ENCODE measurements at regions not wholly inside any gene's neighbourhood (a gene's known extent, or its start where the extent isn't known, plus 50 kb on each side); places are given as distances from the start of the nearest gene placed in this dataset.

DNA sequence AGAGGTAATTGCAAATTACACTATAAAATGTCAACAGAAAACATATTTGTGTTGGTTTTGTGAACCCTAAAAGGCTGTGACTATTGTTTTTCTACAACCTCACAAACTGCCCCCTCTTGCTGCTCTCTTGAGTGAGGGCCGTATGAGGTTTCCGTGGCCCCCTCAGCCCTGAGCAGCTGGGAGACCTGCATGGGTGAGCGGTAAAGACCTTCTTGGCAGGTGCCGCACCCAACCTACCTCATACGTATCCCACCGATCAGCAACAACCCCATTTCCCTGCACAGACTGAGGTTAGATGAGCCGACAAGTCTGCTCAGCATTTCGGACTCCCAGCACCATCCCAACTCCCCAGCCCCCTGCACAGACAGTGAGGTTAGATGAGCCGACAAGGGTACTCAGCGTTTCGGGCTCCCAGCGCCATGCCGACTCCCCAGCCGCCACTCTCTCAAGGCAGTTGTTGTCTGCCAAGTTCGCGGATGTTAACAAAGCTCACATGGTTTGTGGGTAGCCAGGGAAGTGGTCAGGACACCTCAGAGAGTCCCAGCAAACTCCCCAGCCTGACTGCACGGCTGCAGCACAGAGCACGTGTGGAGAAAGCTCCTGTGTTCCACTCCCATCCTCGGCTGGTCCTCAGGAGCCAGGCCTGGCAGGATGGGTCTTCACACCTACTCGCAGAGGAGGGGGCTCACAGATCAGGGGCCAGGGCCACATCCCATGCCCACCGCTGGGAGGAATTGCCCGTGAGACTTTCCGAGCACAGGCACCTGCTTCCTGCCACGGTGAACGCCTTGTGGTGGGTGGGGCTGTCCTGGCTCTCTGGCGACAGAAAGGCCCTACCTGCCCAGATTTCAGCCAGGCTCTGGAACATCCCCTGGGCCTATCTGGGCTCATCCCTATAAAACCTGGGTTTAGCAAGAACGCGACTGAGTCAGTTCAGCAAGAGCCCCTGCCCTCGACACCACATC lies 502.9 kb downstream of the BRD1 start:
- no peak overlapping the region for H3K4me3 ChIP-seq
- no peaks in the 10 kb centered on the region for H3K4me1 ChIP-seq
- TF ChIP-seq, protein P1, sequence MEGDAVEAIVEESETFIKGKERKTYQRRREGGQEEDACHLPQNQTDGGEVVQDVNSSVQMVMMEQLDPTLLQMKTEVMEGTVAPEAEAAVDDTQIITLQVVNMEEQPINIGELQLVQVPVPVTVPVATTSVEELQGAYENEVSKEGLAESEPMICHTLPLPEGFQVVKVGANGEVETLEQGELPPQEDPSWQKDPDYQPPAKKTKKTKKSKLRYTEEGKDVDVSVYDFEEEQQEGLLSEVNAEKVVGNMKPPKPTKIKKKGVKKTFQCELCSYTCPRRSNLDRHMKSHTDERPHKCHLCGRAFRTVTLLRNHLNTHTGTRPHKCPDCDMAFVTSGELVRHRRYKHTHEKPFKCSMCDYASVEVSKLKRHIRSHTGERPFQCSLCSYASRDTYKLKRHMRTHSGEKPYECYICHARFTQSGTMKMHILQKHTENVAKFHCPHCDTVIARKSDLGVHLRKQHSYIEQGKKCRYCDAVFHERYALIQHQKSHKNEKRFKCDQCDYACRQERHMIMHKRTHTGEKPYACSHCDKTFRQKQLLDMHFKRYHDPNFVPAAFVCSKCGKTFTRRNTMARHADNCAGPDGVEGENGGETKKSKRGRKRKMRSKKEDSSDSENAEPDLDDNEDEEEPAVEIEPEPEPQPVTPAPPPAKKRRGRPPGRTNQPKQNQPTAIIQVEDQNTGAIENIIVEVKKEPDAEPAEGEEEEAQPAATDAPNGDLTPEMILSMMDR (IDR thresholded peaks at IDR 0.05): no peak
- no peak for TF ChIP-seq POLR2A (IDR thresholded peaks at IDR 0.05)
- intact Hi-C loops (cut with DNase I): no loop called here
- no peak overlapping the region for H3K27ac ChIP-seq
- WGBS, 2 donors: 88% methylated on average over 12 to 19 of the region's 29 CpGs
- peaks cover 0 to 12% (median 8%) of the 10 kb centered on the region in 3 donors for H3K9me3 ChIP-seq
- no peak for DNase-seq
- peaks cover 0 to 56% (median 0%) of the 10 kb centered on the region in 4 donors for H3K27me3 ChIP-seq
- H3K36me3 ChIP-seq: no peaks in the 10 kb centered on the region

DNA sequence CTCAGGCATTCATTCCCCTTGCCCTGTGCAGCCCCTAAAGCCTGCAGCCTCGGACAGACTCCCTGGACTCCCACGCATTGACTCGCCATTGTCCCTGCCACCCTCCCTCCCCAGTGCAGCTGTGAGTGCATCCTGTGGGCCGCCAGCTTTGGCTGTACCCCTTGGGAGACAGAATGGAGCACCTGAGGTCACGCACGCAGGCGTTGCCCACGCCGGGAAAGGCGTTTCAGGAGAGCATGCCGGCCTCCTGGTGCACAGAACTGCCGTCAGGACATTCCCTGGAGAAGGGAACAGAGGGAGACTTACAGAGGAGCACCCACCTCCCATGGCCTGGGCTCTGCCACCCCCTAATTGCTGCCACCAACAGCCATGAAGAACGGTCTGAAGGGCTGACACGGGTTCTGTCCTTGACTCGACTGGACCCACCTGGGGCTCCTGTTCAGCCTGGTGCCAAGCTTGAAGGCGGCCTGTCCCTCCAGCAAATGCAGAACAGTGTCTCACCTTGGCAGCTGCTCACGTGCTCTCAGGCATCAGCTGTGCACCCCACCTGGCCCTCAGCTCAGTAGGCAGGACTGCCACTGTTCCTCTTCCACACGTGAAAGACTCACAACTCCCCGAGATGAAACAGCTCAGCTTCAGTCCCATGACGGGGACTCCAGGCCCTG lies 503.8 kb downstream of the BRD1 start:
- no peak for DNase-seq
- 60 to 71% methylated on average over 4 to 5 of the region's 20 CpGs for WGBS, 2 donors
- Histone ChIP-seq H3K9me3 (peaks cover 0 to 12% (median 8%) of the 10 kb centered on the region in 3 donors), H3K27me3 (peaks cover 0 to 58% (median 0%) of the 10 kb centered on the region in 4 donors), H3K4me1 (no peaks in the 10 kb centered on the region), H3K36me3 (no peaks in the 10 kb centered on the region), H3K4me3 (no peak overlapping the region), H3K27ac (no peak overlapping the region)
- TF ChIP-seq POLR2A (IDR thresholded peaks at IDR 0.05): no peak
- TF ChIP-seq, protein P1 (IDR thresholded peaks at IDR 0.05): no peak
- intact Hi-C loops (cut with DNase I): no loop called here

DNA sequence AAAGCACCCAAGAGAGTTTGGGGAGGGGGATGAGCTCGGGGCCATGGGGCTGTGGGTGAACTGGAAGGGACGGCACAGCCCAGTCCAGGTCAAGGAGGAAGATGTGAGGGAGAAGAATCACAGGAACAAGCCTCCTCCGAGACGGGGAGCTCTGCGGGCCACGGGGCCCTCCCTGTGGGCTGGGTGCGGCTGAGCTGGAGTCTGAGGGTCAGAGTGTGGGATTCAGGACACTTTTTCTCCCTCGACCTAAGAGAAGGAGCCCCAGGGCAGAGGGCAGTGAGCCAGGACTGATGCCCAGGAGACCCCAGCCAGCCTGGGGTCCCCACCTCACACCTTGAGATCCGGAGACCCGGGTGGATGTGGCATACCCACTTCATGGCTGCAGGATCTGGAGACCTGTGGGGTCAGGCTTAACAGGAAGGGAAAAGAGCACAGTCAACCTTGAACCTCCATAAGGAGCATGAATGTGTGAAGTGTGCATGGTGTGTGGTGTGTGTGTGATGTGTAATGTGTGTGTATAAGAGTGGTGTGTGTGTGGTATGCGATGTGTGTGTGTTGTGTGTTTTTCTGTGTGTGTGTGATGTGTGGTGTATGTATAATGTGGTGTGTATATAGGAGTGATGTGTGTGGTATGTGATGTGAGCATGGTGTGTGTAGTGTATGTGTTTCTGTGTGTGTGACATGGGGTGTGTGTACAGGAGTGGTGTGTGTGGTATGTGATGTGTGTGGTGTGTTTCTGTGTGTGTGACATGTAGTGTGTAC lies 504.6 kb downstream of the BRD1 start:
- WGBS, 2 donors: 62 to 69% methylated on average over 6 to 7 of the region's 11 CpGs
- intact Hi-C loops (cut with DNase I): no loop called here
- DNase-seq: no peak

DNA sequence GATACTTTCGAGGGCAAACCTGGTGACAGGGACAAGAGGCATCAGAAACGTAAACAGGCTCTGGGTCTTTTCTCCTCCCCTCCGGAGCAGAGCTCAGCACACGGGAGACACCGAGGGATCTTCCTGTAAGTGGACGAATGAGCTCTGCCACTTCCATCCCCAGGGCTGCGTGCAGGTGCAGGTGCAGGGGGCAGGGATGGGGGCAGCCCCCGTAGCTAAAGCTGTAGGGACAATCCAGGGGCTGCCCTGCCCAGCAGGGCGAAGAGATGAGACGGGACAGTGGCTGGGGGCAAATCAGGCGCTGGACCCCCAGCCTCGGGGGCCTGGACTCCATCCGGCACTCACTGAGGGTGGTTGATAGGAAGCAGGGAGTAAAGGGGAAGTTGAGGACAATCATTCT lies 505.4 kb downstream of the BRD1 start:
- DNase-seq: no peak
- 46 to 64% methylated on average over 10 to 11 of the region's 13 CpGs for WGBS, 2 donors
- intact Hi-C loops (cut with DNase I): no loop called here
- H3K9me3 ChIP-seq: peaks cover 0 to under 1% (median 0%) of the 10 kb centered on the region in 3 donors
- H3K27me3 ChIP-seq: peaks cover 0 to 52% (median 0%) of the 10 kb centered on the region in 4 donors
- H3K4me1 ChIP-seq: no peaks in the 10 kb centered on the region
- no peak overlapping the region for H3K27ac ChIP-seq
- TF ChIP-seq, protein P1 (IDR thresholded peaks at IDR 0.05): no peak
- TF ChIP-seq POLR2A (IDR thresholded peaks at IDR 0.05): no peak
- no peak overlapping the region for H3K4me3 ChIP-seq
- no peaks in the 10 kb centered on the region for H3K36me3 ChIP-seq

More for the DNA sequence above, 504.6 kb downstream of the BRD1 start:
- Histone ChIP-seq H3K27ac (no peak overlapping the region), H3K4me3 (no peak overlapping the region), H3K27me3 (peaks cover 0 to 55% (median 0%) of the 10 kb centered on the region in 4 donors), H3K9me3 (peaks cover 0 to 8% (median 7%) of the 10 kb centered on the region in 3 donors), H3K36me3 (no peaks in the 10 kb centered on the region), H3K4me1 (no peaks in the 10 kb centered on the region)
- TF ChIP-seq, protein P1 (IDR thresholded peaks at IDR 0.05): no peak
- no peak for TF ChIP-seq POLR2A (IDR thresholded peaks at IDR 0.05)

Measured in esophagus squamous epithelium (tissue), 5 donors.